Right lung (tissue), 2 donors: ENCODE measurements at regions not wholly inside any gene's neighbourhood (a gene's known extent, or its start where the extent isn't known, plus 50 kb on each side); places are given as distances from the start of the nearest gene placed in this dataset.
"Not testable (repeated sequence)": the region's sequence is repeated elsewhere in the genome, so short reads cannot be mapped to it uniquely, and the experiment has no call there.

Experiments
- DNase-seq, 2 donors: peaks; one replicate each; pipeline ENCODE4 v3.0.0-alpha.2; 2013

DNA sequence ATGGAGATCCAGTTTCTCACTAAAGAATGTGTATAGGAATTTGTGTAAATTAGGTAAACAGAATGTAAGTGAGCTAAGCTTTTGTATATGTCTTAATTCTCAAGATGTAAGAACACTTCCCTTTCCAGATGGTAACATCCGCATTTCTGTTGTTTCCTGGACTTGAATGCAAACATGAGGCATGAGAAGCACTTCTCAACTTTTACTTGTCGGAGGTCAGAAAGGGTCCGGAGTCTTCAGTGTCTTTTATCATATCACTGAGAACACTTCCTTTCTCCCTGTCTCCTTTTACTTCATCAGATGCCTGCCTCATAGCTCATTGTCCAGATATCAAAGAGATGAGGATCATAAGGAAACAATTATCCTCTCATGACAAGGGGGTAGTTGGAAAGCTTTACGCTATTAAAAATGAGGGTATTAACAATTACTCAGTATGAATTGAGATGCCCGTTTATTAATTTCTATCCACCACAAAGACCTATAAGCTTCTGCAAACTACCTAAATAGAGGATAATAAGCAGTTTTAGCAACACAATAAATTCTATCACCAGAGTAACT is 214.1 kb upstream of the FLRT2 start:
- no peak for DNase-seq

DNA sequence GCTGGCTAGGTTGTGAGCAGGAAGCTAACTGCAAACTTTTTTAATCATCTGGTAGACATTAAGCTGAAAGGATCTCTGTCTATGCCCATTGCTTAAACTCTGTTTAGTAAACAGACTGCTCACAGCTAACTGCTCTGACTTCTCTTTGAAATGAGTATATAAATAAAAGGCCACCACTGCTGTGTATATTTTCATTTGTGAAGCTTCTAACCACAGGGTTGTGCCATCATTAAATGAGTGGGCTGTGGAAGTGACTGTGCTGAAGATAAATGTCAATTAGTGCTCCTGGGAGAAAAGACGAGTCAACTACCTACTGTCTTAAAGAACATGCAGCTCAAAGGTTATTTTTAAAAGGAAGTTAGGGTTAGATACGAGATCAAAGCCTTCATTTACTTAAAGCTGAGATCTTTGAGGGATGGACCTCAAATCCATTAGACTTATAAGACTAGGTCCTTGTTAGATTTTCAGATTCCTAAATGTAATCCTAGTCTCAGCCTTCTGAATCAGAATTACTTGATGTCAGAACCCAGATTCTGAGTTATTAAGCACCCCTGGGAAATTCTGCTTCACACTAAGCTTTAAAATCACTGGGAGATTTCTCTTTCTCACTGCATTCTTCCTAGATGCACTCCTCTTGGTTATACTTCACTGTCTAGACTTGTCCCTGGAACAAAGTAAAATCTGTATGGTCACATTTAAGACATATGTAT is 213.1 kb upstream of the FLRT2 start:
- no peak for DNase-seq

DNA sequence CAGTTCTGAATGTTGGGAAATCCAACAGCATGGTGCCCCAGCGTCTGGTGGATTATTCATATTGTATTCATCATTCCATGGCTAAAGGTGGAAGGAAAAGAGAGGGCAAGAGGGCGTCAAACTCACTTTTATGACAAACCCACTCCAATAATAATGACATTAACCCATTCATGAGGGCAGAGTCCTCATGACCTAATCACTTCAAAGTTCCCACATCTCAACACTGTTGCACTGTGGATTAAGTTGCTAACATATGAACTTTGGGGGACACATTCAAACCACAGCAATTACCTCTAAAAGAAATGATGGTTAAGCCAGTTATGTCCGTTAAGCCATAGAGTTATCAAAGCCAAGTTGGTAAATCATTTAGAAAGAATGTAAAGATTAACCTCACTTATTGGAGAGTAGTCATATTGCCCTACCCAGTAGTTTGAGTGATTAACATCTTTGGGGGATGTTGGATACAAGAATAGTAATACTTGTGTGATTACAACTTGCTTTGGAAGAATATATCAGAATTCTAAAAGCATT is 212.4 kb upstream of the FLRT2 start:
- DNase-seq = no peak

DNA sequence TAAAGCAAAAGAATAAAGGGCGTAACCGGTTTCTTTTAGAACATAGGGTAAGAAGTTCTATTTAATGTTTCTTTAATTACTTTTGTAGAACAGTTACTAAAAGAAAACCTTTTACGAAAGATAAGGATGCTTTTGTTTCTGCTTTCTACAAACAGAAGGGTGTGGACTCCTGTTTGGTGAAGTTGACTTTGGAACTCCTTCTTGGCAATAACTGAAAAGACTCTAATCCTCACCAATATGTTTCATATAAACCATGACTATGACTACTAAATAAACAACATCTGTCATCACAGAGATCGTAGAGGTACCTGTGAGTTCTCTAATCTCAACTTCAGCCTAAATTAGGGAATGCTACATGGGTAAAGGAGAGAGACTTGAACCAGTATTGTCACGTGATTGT is 210.8 kb upstream of the FLRT2 start:
- no peak for DNase-seq

DNA sequence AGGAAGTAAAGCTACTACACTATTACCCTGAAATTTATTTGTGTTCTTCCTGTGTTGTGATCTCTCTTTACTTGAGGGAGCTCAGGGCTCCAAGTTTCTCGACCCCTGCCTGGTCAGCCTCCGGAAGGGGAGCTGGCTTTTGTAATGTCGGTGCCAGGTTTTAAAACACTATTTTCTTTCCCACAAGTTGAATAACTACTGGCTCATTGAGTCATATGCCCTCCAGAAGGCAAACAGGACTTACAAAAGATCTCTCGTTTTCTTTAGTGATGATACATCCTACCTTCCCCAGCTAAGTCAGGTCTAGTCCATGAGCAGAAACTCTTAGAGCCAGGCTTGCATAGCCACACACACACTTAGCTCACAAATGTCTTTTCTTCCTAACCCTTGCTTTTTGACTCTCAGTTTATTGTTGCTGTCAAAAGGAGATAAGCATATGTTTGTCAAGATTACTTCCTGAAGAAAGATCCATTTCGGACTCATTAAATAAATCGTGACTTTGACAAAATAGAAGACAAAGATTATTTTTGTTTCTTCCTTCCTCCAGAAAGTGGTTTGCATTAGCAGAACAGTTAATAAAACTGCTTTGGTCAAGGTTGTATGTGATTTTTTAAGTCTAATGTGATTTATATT is 209.8 kb upstream of the FLRT2 start:
- DNase-seq = no peak

DNA sequence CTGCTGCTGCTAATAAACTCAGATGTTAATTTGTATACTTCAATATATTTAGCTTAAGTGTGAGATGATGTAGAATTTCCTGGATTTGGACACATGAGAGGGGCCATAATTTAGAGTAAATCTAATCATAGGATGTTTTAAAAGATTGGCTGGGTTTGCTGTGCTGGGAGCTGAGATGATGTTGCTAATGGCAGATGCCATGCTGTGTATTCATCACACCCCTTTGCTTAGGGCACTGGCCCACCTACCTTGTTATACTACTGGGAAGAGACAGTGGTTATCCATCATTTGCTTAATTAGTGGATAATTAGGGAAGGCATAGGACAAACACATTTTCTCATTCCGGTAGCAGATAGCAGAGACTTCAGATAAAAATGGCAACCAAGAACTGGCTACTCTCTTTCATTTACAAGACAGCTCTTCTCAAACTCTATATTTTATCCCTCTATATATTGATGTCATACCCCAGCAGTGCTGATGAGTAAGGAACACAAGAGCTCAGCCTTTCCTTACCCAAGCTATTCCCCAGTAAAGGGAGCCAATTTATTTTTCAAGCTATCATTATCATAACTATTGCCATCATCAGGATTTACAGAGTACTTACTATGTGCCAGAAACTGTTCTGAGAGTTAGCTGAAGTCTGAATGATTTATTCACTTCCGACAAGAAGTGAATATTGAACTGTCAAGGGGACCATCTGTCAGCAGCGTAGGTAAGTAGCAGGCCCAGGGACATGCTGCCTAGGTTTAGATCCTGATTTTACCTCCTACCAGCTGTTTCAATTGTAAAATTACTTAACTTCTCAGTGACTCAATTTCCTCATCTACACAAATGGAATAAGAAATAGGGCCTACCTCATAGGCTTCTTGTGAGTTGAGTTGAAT is 204.6 kb upstream of the FLRT2 start:
- DNase-seq = no peak

DNA sequence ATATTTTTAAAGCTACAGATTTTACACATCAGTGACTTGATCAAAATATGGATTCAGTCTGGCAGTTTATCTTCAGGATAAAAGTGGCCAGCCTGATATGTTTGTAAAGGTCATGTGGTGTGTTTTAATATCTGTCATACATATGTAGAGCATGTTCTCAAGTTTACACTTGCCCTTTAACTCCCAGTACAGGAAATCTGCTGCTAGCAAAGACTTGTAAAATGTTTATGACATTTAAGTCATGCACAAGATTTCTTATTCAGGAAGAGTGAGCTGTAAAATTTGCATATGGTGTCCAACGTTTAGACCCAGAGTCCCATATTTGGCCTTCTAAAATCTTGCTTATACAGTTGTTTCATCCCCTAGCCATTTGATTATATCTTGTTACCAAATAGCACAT is 197.5 kb upstream of the FLRT2 start:
- no peak for DNase-seq

DNA sequence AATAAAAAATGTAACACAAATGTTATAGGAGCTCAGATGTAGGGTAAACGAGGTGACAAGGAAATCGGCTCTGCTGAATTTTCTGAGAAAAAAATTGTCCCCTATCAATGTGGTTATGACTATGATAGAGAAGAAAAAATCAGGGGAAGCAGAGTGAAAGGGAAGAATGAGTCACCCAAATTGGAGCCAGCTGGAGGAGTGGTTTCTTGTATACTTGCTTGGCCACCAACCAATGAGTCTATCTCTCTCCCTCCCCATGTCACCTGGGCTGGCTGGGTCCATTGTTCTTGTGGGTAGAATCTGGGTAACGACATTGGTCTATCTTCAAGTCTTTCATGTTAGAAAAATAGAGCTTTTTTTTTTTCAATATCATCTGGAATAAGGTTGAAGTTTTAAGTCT is 196.6 kb upstream of the FLRT2 start:
- no peak for DNase-seq

DNA sequence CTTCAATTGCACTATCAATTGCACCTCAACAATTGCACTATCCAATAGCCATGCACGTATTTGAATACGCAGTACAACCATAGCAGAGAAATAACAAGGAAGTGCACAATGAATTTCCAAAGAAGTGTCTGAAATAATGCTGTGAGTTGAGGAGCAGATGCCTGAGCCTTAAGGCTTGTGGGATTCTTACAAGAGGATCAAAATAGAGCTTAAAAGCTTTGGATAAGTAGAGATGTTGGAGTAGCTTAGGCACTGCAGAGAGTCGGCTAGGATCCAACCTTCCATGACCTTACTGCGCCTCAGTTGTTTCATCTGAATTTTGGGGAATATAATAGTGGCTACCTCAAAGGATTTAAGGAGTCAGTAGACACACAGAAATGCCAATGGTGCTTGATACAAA is 196.1 kb upstream of the FLRT2 start:
- no peak for DNase-seq

DNA sequence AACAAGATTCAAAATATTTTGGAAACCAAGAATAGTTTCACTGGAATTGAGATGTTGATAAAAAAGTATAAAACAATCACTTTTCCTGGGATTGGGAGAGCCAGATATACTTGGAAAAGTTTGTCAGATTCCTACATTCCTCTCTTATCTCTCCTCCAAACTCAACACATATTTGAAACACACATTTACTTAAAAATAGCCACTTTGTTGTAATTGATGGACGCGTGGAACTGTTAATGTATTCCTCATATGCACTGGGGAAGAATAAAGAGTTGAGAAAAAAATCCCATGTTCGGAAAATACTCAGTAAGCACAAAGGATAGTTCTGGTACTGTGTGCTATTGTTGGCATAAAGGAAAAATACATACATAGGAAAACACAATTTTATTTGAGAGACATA is 195.6 kb upstream of the FLRT2 start:
- DNase-seq = no peak

DNA sequence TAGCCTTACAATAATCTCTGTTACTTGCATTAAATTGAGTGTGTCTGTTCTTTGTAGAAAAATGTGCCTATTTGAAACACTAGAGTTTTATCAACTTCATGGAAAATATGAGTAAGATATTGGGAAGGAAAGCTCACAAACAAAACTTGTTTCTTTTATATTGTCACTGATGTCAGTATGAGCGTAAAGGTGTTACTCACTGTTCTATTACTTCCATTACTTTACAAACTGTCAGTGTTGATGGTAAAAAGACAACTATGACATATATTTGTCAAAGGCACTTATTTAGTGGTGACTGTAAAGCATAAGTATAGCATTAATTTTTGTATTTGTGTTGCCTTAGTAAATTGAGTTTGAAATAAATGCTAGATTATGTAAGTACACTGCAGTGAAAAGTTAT is 193.7 kb upstream of the FLRT2 start:
- no peak for DNase-seq

DNA sequence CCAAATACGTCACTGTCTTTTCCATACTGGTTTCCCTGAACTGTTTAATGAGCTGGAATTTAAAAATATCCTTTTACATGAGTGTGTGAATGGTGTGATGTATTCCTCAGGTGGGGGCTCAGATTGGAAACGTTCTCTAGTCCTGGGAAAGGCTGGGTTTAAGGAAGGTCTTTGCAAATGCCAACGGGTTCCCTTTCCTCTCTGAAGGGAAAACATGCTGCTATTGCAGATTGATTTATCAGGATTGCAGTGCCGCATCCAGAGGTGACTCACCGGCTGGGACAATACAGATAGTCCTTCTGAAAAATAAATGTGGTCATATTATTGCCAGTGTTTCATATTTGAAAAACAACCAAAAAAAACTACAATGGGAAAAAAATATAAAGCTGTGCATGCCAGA is 193.1 kb upstream of the FLRT2 start:
- no peak for DNase-seq

DNA sequence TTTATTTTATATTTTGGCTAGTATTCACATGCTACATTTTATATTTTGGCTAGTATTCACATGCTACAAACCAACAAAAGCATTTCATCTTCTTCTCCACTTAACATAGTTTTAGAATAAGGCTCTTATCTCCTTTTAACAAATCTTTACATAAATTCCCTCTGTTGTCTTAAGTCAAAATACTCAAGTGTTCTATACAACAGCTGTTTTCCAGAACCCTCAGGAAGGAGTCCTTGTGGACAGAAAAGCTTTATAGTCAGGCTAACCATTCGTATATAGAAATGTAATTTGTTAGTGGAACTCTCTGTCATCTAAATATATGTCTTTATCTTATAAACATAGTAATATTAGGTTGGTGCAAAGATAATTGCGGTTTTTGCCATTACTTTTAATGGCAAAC is 191.0 kb upstream of the FLRT2 start:
- DNase-seq = no peak

DNA sequence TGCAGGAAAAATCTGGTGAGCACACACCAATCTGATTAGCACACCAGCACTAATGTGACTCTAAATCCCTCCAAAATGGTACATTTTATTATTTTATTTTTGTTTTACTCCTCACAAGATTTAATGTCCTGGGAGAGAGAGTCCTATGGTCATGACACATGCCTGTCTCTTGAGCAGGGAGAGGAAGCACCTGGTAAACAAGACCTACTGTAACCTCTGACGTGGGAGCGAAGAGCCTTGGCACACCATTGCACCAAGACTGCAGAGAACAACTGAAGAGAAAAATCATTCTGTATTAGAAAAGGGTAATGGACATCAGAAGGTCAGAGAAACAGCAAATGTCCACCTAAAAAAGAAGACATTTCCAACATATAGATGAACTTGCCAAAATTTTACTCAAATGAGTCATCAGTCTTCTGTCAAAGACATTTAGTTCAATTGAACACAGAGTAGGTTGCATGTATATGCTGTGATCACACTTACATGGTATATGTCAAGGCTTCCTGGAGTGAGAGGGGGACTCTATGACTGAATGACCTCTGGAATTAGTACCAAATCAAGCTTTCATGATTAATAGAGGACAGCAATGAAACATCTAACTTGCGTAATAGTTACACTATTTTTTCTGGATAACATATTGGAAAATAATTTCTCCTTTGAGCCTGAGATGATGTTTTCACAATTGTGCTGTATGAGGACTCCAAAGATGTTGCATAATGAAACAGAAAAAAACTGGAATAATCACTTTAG is 186.9 kb upstream of the FLRT2 start:
- DNase-seq = no peak

DNA sequence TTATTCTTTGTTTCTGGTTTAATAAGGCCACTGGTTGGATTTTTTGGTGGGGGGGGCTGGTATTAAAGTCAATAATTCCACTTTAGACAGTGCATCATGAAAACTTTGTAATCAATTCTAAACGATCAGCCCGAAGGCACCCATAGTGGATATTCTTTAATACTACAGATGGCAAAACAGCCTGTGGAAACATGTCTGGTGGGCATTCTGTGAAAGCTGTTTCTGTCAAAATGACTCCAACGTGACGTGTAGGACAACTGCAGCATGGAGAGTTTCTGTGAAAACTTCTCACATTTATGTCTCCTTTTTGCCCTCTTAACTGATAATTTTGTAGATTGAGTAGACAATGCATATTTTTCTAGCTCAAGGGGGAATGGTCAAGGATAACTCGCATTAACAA is 185.8 kb upstream of the FLRT2 start:
- DNase-seq = no peak

DNA sequence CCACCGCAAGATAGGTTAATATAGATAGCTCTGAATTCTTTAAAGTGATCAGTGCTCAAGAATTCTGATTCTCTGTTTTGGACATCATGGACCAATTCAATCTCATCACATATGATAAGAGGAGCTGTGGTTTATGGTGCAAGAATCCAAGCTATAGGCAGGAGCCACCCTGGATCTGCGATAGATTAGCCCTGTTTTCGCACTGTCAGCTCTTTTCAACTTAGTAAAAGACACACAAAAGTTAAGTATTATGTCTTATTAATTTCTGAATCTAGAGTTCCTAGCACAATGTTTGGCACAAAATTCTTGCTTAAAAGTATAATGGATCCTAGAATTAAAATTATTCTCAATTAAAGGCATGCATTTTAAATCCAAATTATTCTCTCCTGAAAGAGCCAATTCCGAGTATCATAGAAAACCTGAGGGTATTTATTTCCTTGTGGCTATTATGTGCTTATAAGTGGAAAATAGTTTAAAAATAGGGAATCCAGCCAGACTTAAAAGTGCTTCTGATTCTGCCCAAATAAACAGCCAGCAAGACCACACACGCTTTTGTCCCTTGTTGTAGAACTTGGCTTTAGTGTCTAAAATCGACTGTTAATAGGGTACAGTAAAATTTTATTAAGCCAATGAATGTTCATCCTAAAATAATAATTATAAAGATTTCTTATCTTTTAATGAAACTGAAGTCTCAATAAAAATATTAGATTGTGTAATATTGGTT is 184.9 kb upstream of the FLRT2 start:
- no peak for DNase-seq

DNA sequence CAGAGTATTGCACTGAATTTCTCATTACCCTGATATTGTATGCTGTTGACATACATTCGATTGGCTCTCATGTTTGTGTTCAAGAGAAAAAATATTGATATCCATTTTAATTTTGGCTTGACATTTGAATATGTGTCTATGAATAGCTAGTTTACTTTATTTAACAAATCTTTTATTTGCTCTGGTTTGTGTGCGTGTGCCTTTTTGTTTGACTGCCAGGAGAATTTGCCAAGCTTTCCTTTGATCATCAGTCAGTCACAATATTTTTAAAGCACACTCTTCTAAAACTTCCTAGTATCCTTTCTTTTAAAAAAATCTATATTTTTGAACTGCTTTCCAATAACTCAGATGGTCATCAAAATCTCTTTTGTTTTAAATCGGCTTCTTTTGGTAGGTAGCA is 179.3 kb upstream of the FLRT2 start:
- DNase-seq = no peak

DNA sequence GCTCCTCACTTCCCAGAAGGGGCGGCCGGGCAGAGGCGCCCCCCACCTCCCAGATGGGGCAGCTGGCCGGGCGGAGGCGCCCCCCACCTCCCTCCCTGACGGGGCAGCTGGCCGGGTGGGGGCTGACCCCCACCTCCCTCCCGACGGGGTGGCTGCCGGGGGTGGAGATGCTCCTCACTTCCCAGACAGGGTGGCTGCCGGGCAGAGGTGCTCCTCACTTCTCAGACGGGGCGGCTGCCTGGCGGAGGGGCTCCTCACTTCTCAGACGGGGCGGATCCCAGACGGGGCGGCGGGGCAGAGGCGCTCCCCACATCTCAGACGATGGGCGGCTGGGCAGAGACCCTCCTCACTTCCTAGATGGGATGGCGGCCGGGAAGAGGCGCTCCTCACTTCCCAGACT is 177.4 kb upstream of the FLRT2 start:
- not testable (repeated sequence) for DNase-seq

DNA sequence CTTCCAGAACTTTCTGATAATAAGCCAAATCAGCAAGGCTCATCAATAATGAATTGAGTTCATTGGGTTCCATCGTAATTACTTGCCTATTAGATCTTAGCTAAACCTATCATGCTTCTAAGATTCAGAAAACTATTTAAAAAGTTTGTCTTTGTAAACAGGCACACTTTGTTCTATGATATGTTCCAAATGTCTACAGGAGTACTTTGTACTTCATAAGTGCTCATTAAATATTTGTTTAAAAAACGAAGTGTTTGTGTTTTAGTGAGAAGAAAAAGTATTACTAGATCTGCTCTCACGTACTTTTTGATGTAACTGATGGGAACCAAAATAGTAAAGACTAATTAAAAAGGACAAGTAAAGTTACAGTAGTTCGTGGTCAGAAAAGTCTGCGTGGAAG is 172.8 kb upstream of the FLRT2 start:
- DNase-seq = no peak

DNA sequence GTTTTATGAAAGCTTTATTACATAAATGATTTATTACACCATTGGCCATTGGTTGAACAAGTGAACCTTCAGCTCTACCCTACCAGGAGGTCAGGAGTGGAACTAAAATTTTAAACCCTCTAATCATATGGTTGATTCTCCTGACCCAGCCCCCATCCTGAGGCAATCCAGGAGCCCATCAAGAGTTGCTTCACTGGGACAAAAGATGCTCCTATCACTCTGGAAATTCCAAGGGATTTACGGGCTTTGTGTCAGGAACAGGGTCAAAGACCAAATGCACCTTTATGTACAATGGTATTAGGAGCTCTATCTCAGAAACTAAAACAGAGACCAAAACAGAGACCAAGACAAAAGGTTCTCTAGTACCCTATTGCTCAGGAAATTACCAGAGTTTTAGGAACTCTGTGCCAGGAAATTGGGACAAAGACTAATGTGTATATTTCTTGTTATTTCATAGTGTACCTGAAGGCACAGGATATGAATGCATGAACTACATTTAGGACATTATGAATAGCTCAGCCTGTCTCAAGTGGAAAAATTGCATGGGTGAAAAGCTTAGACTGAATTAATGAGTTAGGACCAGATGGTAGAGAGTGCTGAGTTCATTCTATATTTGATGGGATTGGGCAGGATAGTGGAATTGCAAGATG is 171.7 kb upstream of the FLRT2 start:
- no peak for DNase-seq
